Stimulated activated CD8-positive, alpha-beta memory T cell treated with anti-CD3 and anti-CD28 coated beads, Interleukin-15, amount 100 ng/mL, for 4 hours (primary cell): ENCODE measurements at regions not wholly inside any gene's neighbourhood (a gene's known extent, or its start where the extent isn't known, plus 50 kb on each side); places are given as distances from the start of the nearest gene placed in this dataset.

Source experiments
- DNase-seq, 2 donors: peaks; one replicate each; pipeline ENCODE4 v3.0.0-alpha.2; 2020; ENCODE audit warnings: low read depth in 2 of 2

DNA sequence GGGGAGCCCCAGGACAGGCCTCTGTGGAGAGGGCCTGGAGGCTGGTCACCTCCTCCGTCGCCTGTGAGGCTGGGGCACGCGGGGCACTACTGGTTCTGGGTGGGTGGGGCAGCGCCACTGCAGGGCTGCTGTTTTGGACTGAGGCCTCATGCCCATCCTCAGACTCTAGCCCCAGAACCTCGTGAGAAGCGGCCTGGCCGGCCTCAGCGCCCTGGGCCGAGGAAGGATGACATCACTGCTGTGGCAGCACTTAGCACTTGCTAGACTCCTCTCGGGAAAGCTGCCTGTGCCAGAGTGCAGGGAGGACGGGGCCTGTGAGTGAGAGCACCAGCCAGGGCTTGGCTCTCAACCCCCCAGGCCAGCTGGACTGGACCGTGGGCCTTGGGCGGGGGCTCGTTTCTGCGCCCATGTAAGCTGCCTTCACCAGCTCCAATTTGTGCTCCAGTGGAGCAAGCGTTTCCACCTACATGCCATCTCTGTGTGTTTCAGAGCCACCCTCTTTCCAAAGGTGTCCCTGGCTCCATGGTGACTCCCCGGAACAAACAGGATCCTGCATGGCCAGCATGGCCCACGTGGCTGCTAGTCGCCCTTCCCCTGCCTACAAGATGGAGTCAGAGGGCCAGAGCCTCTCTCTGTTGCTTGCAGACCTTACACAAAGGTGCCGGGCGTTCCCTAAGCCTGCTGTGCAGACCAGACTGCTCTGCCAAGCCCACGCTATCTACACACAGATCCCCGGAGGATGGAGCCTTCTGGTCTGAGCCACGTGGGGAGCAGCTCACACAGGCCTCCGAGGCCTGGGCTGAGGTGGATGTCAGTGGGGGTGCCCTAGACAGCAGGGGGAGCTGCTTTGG lies 102.9 kb downstream of the CTTN start:
- no peak for DNase-seq

DNA sequence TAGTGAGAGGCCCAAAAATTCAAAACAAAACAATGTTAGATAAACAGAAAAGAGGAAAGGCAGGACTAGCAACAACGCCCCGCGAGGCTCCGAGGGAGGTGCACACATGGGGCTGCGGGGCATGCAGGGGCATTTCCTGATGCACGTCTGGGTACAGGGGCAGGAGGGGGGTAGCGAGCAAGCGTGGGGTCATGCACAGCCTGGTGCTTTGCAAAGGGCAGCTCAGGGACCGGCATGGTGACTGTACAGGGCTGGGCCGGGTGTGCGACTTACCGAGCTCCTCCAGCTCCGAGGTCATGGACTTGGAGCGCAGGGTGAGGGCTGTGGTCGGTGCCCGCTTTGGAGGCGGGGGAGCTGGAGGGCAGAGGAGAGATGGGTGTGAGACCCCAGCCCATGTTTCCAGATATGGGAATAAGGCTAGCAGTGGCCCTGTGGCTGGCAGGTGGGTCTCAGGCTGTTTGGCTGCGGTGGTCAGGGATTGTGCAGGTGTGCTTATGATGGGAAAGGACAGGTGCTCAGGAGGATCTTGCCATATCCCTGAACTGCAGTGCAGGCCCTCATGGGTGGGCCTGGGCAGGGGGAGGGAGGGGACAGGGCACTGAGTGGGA lies 103.7 kb downstream of the CTTN start:
- no peak for DNase-seq

DNA sequence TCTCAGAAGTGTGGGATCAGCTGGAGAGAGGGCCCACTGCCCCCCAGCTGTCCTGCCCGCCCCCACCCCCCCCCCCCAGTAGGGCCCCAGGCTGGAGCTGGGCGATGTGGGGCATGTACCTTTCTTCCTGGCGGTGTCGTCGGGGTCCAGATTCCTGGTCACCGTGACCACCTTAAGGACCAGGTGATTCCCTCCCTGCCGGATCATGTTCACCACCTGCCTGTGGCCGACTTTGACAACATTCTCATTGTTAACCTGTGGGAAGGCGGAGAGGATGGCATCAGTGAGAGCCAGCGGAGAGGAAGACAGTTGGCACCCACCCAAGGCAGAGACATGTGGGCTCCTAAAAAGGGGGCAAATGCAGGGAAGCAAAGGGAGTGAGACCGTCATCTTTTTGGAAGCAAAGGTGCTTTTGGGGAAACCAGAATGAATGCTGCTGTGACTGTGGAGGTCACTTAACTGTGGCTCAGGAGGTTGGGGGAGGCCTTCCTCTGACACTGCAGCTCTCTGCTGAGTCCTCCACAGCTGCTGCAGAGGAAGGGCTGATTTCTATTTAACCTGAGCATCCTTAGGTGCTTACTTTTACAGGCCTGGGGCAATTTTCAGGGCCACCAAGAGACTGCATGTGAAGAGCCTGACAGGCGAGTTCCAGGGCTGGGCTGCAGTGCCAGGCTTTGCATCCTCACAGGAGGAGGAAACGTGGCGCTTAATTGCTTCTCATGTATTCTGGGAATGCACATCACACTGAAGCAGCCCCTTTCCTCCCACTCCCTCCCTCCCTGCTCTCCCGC lies 104.5 kb downstream of the CTTN start:
- no peak for DNase-seq

DNA sequence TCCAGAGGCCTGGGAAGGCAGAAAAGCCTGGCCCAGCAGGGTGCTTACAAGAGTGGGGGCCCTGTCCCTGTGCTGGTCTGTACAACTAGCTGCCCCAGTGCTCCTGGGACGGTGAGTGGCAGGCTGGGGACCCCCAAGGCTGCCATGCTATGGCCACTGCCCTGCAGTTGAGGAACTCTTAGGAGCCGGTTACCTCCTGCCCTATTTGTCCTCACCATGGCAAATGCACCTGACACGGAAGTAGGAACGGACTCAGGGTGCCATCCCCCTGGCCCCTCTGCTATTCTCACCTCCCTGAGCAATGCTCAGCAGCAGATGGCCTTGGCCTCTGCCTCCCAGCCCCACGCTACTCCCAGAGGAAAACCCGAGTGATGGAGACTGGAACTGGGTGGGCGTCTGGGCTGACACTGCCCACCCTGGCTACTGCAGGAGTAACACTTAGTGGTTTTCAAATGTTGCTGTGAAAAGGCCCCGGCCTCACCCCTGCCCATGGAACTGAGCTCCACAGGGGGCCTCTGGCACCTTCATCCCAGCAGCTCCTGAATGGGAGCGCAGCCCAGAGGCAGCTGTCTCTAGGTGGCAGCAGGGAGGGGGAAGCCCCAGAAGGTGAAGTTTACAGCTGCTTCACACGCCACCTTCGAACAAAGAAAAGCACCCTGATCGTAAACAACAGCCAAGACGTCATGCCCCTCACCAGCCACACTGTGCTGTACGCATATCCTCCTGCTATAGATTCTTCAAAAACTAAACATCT lies 105.3 kb downstream of the CTTN start:
- DNase-seq = no peak

DNA sequence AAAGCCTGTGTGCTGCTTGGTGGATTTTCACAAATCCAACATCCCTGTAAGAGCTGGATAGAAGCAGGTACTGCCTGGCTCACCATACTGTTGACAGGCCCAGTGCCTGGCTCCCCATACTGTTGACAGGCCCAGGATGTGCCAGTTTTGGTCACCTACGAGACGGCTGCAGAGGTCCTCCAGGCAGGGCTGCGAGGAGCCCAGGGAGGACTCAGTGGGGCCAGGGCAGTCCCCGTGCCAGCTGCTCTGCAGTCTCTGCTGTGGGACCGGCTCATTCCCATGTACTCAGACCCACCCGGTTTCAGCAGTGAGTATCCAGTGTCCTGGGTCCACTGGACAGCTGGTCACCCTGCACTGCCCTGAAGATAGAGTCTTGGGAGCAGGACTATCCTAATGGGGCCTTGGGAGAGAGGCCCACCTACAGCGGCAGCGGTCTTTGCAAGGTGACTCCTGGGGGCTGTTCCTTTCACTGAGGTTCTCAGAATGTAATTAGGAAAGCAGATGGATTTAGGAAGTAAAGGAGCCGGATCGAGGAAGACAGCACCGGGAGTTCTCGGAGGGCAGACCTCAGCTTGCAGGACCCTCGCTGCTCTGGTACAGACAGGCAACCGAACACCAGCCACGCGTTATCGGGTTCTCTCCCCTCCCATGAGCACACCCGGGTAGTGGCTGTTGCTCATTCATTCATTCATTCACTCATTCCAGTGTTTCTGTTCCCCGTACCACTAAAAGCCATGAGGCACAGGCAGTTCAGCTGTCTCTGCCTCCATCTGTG lies 106.1 kb downstream of the CTTN start:
- no peak for DNase-seq

DNA sequence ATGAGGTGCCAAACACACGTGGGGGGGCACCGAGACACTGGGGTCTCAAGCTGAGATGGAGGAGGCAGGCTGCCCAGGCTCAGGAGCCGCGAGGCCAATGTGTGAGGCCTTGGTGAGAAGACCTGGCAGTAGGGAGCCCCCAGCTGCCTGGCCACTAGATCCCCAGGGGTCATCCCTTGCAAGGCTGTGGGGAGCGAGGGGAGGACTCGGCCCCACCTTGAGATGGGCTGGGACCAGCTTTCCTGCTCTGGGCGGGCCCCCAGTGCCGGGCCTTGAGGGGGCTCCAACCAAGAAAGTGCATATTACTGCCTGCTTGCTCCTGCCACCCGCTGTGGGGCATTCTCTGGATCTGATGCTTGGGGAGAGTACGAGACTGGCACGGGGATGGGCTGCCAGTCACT lies 107.0 kb downstream of the CTTN start:
- no peak for DNase-seq

DNA sequence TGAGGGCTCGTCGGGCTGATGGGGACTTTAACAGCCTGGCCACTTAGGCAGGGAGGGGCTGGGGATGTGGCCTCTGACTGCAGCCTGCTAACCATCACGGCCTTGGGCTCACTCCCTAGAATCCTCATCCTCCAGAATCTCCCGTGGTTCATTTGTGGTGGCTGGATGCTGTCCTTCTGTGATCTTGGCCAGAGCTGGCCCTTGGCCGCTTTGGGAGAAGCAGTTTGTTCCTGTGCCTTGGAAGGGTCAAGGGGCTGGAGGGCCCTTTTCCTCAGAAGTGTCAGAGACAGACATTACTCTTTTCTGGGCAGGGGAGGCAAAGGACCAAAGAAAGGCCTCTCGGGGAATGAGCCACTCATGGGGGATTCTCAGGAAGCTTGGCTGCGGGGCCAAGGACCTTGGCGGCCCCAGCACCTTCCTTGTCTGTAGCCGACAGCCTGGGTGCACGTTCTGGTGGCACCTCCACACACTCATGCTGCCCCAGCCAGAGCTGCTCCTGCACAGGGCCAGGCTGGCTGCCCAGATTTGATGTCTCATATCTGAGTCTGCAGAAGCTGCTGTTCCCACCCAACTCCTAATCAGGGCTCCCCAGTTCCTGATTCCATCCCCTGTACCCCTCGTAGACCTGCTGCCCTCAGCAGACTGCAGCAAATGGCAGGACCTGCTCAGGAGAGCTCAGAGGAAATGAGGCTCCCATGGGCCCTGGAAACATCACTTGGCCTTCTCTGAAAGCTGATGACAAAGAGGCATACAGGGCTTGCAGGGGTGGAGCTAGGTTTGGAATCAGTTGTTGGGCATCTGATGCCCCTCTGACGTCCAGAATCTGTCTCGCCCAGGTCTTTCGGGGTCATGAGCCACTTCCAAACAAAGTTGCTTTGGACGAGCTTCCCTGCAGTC lies 107.7 kb downstream of the CTTN start:
- no peak for DNase-seq

DNA sequence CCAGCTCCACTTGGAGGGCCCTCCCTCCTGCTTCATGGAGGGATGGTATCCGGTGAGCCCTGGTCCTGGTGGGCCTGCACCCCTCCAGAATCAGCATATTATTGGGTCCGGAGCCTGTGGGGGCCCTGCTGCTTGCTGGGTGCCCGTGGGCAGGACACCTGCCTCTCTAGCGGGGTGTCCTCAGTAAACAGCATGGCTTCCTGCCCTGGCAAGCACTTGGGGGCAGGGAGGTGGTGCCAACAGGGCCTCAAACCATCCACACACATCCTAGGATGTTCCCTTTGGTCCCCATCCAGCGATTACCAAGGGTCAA lies 108.3 kb downstream of the CTTN start:
- no peak for DNase-seq

DNA sequence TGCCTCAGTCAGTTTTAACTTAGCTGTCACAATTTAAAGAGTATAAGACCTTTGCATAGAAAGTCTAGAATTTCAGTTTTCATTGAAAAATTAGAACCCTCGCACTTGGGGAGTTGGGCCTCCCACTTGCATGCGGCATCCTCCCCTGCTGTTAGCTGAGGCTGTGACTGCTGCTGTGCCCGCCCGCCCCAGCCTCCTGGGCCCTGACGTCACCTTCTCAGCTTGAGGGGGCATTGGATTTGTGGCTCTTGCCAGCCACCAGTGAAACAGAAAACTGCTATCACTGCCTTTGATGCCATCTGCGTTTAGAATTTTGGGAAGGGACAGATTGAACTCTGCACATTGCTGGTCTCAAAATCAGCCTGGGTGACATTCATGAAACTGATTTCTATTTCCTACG lies 108.7 kb downstream of the CTTN start:
- DNase-seq = no peak

DNA sequence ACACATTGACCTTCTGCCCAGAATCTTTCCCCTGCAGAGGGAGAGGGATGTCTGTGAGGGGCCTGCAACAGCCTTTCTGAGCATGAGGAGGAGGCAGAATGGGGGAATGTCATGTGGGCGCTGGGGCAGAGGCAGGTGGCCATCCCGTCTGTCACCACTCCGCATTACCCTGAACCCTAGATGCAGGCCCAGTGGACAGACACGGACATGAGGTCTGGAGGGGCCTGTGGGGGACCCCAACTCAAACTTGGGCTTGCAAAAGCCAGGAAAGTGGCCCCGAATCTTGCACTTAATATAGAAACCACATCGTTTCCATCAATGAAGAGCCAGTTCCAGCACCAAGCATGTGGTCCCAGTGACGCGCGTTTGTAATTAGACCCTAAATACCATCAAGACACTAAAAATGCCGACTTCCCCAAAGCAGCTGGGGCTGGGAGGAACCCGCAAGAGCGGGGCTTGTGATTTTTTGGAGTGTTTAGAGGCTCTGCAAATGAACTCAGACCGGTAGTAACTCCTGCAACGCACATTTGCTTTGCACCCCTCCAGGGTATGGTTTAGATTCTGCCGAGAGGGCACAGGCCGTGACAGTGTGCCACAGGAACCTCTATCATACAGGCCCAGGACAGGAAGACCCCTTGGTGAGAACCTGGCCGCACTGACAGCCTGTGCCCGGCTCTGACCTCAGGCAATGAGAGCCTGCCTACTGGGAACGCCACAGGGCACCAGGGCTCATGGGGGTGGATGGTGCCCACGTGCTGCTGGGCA lies 109.3 kb downstream of the CTTN start:
- no peak for DNase-seq

DNA sequence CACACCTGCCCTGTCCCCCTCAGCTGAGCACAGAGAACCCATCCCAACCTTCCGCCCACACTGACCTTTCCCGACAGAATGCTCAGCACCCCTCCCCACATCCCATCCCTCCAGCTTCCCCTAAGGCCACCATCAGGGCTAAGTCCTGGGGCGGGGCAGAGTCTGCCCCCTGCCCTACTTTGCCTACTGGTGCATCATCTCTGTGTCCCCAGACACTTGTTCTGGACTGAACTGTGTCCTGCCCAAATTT lies 109.8 kb downstream of the CTTN start:
- DNase-seq = no peak

DNA sequence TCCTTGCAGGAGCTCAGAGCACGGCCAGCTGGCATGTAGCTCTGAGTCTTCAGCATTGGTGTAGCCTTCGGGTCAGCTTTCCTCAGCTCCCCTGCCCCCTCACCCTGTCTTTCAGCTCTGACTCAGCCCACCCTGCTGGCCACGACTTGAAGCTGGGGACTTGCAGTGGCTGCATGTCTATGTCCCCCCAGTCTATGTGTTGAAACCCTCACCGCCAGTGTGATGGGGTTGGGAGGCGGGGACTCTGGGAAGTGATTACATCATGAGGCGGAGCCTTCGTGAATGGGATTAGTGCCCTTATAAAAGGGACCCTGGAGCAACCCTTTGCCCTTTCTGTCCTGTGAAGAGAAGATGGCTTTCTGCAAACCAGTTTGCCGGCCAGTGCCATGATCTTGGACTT lies 111.1 kb downstream of the CTTN start:
- no peak for DNase-seq

DNA sequence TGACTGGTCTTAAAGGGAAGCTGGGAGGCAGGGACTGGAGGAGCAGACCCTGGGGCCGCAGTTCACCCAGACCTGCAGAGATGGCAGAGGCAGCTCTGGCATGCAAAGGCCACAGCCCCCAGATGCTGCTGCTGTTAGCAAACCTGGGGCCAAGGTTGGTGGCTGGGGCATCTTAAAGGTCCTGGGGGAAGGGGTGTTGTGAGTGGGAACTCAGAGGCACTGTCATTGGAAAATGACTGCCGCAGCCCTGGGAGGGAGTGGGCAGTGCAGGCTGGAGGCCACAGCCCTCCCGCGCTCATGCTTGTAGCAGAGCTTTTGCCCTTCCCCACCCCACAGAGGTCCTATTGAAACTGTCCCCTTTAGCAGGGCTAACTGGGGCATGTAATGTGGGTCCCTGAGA lies 111.8 kb downstream of the CTTN start:
- DNase-seq = no peak

DNA sequence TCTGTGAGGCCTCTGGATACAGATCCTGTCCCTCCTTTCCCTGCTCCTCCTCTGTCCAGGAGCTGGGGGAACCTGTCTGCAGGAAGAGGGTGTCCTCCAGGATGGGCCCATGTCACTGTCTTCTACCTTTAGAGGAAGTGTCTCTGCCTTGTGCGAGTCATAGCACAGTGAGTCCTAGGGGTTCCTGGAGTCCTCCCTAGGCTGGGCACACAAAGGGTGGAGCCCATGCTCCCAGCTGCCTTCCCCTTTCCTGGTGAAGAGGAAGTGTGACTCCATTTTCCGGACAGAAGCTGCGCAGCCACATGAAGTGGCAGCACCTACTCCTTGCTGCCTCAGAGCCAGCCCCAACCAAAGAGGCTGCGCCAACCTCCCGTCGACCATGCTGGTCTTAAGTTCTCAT lies 112.2 kb downstream of the CTTN start:
- no peak for DNase-seq

DNA sequence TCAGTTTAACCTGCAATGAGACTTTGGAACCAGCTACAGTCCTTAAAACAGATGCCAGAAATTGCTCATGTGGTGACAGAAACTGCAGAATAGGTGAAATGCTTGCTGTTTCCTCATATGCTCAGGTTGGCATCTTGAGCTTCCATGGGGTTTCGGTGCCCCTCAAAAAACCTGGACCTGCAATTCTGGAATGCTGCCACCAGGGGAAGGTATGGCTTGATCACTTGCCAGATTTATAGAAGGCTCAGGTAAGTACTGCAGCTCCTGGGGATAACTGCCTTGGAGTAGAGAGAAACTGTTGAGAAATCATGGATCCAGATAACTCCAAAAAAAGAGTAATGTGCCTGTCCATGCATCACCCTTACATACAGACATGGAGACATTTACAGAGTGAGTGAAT lies 113.0 kb downstream of the CTTN start:
- no peak for DNase-seq

DNA sequence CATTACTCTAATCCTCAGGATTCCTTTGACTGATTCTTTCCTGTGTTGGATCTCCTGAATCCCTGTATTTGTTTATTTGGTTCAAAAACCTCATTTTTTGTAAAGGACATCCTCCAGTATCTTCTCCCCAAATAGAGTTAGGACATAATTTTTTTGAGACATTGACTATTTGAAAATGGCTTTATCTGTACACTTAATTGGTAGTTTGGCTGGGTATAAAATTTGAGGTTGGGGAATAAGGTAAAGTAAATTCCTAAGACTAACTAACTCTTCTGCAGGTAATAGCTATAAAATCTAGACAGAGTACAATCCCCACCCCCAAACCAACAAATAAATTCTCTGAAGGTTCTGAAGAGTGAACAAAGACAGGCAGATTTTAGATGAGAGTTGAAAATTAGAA lies 114.4 kb downstream of the CTTN start:
- no peak for DNase-seq

DNA sequence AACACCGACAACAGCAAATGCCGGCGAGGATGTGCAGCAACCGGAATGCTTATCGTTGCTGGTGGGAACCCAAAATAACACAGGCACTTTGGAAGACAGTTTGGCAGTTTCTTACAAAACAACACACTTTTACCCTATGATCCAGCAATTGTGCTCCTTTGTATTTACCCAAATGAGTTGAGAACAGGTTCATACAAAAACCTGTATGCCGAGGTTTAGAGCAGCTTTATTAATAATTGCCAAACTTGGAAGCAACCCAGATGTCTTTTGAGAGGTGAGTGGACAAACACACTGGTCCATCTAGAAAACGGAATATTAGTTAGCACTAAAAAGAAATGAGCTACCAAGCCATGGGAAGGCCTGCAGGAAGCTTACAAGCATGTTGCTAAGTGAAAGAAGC lies 118.9 kb downstream of the CTTN start:
- DNase-seq = no peak

DNA sequence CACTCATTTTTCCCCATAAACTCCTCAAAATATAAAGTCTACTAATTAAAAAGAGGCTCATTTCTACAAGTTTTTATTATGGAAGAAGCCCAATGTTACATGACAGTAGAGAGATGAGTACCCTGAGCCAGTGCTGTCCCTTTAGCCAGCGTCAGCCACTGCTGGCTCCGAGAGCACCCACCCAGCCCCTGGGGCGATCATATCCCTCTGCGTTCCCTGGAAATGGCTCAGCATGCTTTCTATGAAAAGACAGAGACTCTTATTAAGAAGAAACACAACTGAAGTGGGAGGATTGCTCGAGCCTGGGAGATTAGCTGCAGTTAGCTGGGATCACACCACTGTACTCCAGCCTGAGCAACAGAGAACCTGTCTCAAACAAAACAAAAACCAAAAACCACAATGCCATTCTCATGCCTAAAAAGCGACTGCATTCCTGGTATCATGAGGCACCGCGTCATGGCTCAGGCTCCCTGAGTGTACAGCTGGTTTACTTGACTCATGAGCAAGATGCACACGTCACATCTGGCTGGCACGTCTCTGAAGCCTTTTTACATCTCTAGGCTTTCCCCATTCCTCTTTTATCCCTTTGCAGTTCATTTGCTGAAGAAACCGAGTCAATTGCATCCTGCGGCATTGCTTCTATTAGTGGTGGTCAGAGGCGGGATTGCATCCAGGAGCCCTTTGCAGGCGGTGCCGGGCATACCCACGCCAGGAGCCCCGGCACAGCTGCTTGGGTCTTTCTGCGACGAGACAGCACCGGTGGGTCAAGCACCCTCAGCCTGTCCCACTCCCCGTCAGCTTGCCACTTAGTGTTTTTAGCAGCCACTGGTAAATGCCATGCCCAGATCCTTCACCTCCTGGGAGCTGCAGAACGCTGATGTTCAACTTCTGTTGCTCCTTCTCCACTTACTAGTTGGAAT lies 119.9 kb downstream of the CTTN start:
- DNase-seq = no peak

DNA sequence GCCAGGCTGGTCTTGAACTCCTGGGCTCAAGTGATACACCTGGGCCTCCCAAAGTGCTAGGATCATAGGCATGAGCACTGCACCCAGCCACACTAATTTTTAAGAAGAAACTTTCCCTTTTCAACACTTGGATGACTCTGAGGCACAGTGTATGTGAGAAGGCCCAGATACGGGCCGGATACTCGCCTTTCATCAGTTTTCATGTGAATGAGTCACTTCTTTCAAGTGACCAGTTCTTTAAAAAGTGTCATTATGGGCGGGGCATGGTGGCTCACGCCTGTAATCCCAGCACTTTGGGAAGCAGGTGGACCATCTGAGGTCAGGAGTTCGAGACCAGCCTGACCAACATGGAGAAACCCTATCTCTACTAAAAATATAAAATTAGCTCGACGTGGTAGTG lies 120.8 kb downstream of the CTTN start:
- no peak for DNase-seq
